Neural crest cell (in vitro differentiated cells): ENCODE measurements at regions not wholly inside any gene's neighbourhood (a gene's known extent, or its start where the extent isn't known, plus 50 kb on each side); places are given as distances from the start of the nearest gene placed in this dataset.

Experiments used
- DNase-seq: peaks from one replicate; pipeline ENCODE4 v3.0.0; 2021; ENCODE audit warnings: low read depth, mixed read lengths, low spot score
- H3K27ac Mint-ChIP-seq: one replicate; pipeline ENCODE4 v1.8.0; 2021; ENCODE audit warnings: mild to moderate bottlenecking, mixed read lengths; ENCODE audit not compliant: unreplicated experiment
- H3K27me3 Mint-ChIP-seq: 2 replicates; pipeline ENCODE4 v1.8.0; 2021; ENCODE audit warnings: low read depth, mild to moderate bottlenecking, mixed read lengths
- H3K36me3 Mint-ChIP-seq: 2 replicates; pipeline ENCODE4 v1.8.0; 2021; ENCODE audit warnings: low read depth, mild to moderate bottlenecking, mixed read lengths
- H3K4me1 Mint-ChIP-seq: 2 replicates; pipeline ENCODE4 v1.8.0; 2021; ENCODE audit warnings: mixed read lengths
- H3K4me3 Mint-ChIP-seq: one replicate; pipeline ENCODE4 v1.8.0; 2021; ENCODE audit warnings: mild to moderate bottlenecking, mixed read lengths
- H3K9me3 Mint-ChIP-seq: 2 replicates; pipeline ENCODE4 v1.8.0; 2021; ENCODE audit warnings: mixed read lengths
- TF ChIP-seq, protein P1 (sequence below): fragments of 200-600 bp; sonication (generic); conservative IDR thresholded peaks from 2 replicates; pipeline ENCODE4 v1.5.0; 2021; ENCODE audit warnings: antibody characterized with exemption, mild to moderate bottlenecking

DNA sequence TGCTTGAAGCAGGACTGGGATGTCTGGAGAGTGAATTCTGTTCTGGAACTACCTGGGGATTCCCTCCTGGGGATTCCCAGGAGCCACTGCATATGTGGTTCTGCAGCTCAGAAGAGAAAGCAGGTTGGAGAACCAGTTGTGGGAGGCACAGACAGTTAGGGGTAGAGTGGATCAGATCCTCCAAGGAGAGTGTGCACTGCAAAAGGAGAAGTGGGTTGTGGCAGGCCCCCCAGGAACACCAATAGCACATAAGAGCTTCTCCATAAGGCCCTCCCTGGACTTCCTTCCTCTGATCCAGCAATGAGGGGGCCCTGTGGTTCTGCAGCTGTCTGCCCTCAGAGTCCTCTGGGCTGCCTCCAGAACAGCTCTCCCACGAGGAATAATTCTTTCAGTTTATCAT lies 369.2 kb upstream of the CNR1 start:
- H3K27me3 Mint-ChIP-seq: no peaks in the 10 kb centered on the region
- H3K36me3 Mint-ChIP-seq: no peaks in the 10 kb centered on the region
- TF ChIP-seq, protein P1, sequence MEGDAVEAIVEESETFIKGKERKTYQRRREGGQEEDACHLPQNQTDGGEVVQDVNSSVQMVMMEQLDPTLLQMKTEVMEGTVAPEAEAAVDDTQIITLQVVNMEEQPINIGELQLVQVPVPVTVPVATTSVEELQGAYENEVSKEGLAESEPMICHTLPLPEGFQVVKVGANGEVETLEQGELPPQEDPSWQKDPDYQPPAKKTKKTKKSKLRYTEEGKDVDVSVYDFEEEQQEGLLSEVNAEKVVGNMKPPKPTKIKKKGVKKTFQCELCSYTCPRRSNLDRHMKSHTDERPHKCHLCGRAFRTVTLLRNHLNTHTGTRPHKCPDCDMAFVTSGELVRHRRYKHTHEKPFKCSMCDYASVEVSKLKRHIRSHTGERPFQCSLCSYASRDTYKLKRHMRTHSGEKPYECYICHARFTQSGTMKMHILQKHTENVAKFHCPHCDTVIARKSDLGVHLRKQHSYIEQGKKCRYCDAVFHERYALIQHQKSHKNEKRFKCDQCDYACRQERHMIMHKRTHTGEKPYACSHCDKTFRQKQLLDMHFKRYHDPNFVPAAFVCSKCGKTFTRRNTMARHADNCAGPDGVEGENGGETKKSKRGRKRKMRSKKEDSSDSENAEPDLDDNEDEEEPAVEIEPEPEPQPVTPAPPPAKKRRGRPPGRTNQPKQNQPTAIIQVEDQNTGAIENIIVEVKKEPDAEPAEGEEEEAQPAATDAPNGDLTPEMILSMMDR: no peak
- H3K4me3 Mint-ChIP-seq: no peak overlapping the region
- peaks cover 25% of the 10 kb centered on the region for H3K4me1 Mint-ChIP-seq
- no peak for DNase-seq
- no peak overlapping the region for H3K27ac Mint-ChIP-seq
- no peaks in the 10 kb centered on the region for H3K9me3 Mint-ChIP-seq

DNA sequence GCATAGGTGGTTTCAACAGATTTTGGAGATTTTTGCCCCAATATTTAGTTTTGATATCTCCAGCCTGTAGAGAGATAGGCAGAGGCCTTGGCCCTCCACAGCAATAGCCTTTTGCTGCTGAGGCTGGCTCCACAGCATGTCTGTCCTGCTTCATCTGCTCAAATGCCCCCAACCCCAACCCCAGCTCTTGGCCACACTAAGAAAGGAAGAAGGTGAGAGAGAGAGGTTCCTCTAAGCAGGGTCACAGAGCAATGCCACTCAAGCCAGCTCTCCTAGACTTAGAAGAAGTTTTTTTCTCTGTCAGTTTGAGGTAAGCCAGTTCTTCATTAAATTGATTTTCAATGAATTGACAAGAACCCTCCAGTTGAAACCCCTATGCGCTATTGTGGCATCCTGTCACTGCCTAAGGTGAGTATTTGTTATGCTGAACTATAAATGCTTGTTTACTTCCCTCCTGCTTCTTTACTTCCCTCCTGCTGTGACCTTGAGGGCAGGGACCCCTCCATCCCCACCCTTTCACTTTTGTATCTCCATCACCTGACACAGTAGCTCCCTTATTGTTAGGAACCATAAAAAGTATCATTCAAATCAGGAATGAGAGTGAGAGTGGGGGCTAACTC lies 366.2 kb upstream of the CNR1 start:
- H3K27ac Mint-ChIP-seq: no peak overlapping the region
- DNase-seq: no peak

DNA sequence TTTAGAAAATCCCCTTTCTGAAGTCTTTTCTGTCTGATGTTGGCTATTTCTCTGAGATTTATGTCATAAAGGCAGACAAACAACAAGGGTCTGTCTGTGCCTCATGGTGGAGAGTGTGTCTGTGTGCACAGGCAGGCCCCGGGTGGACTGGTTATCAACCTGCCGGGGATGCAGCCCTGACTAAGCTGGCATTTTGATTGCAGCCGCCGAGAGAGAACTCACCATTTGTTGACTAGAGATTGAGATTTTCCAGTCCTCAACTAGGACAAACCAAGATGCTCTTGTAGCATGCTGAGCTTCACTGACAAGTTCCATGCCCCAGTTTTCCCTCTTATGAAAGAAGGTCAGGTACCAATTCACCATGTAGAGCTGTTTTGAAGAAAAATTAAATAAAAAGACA lies 363.6 kb upstream of the CNR1 start:
- H3K4me3 Mint-ChIP-seq: no peak overlapping the region

More for the DNA sequence above, 366.2 kb upstream of the CNR1 start:
- Mint-ChIP-seq H3K4me1 (no peaks in the 10 kb centered on the region), H3K36me3 (no peaks in the 10 kb centered on the region), H3K4me3 (no peak overlapping the region), H3K27me3 (no peaks in the 10 kb centered on the region), H3K9me3 (no peaks in the 10 kb centered on the region)
- TF ChIP-seq, protein P1: no peak

DNA sequence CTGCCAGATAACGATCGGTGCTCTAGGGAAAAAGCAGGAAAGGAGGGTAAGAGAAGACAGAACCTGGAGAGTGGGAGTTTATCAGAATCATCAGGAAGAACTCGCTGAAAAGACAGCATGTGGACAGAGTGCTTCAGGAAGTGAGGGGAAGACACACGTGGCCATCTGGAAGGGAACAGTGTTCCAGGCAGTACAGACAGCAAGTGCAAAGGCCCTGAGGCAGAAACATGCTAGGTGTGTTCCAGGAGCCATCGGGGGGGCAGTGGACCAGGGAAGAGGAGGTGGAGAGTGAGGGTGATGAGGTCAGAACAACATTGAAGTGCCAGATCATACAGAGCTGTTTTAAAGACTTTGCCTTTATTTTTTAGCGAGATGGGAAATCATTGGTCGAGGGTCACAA lies 354.3 kb upstream of the CNR1 start:
- DNase-seq: no peak
- H3K27ac Mint-ChIP-seq: no peak overlapping the region
- TF ChIP-seq, protein P1: no peak
- H3K9me3 Mint-ChIP-seq: no peaks in the 10 kb centered on the region
- no peaks in the 10 kb centered on the region for H3K27me3 Mint-ChIP-seq
- H3K36me3 Mint-ChIP-seq: no peaks in the 10 kb centered on the region
- no peak overlapping the region for H3K4me3 Mint-ChIP-seq
- no peaks in the 10 kb centered on the region for H3K4me1 Mint-ChIP-seq

More for the DNA sequence above, 363.6 kb upstream of the CNR1 start:
- TF ChIP-seq, protein P1: no peak
- no peak overlapping the region for H3K27ac Mint-ChIP-seq
- DNase-seq: no peak
- no peaks in the 10 kb centered on the region for H3K27me3 Mint-ChIP-seq
- peaks cover 6% of the 10 kb centered on the region for H3K9me3 Mint-ChIP-seq
- H3K36me3 Mint-ChIP-seq: no peaks in the 10 kb centered on the region
- no peaks in the 10 kb centered on the region for H3K4me1 Mint-ChIP-seq

DNA sequence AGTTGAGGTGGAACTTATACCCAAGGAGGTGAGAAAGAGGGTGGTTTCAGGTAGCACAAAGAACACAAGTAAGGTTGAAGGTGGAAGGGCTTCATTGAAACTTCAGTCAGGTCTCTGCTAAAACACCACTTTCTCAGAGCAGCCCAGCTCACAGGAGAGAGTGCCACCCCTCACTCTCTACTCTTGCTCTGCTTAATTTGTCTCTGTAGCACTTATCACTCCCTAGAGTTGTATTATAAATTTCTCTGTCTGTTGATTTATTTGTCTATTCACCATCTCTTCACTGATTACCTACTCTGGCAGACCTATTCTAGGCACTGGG lies 353.8 kb upstream of the CNR1 start:
- DNase-seq: no peak
- no peak overlapping the region for H3K4me3 Mint-ChIP-seq
- H3K27ac Mint-ChIP-seq: no peak overlapping the region
- no peaks in the 10 kb centered on the region for H3K27me3 Mint-ChIP-seq
- no peaks in the 10 kb centered on the region for H3K36me3 Mint-ChIP-seq
- H3K4me1 Mint-ChIP-seq: no peaks in the 10 kb centered on the region
- H3K9me3 Mint-ChIP-seq: no peaks in the 10 kb centered on the region
- TF ChIP-seq, protein P1: no peak
